Thymus (tissue), 11 donors: ENCODE measurements at regions not wholly inside any gene's neighbourhood (a gene's known extent, or its start where the extent isn't known, plus 50 kb on each side); places are given as distances from the start of the nearest gene placed in this dataset.

Experiments used
- DNase-seq, 9 donors: peaks; one replicate each; pipeline ENCODE4 v3.0.0-alpha.2; 2013; ENCODE audit warnings: low spot score in 9 of 9, low read depth in 6 of 9, missing footprints in 1 of 9
- H3K27ac ChIP-seq, 2 donors: one replicate each; pipeline ENCODE4 v1.5.1; 2013; ENCODE audit warnings: control low read depth in 1 of 2, low read depth in 1 of 2, low read length in 1 of 2, mild to moderate bottlenecking in 1 of 2, moderate library complexity in 1 of 2
- H3K27me3 ChIP-seq, 2 donors: one replicate each; pipeline ENCODE4 v1.5.1; 2013; ENCODE audit warnings: low read length in 1 of 2; ENCODE audit not compliant: control insufficient read depth in 2 of 2, insufficient read depth in 1 of 2
- H3K36me3 ChIP-seq, 2 donors: one replicate each; pipeline ENCODE4 v1.5.1; 2013; ENCODE audit warnings: low read length in 1 of 2, mild to moderate bottlenecking in 1 of 2, moderate library complexity in 1 of 2; ENCODE audit not compliant: control insufficient read depth in 2 of 2, insufficient read depth in 2 of 2
- H3K4me1 ChIP-seq, 2 donors: one replicate each; pipeline ENCODE4 v1.5.1; 2013; ENCODE audit warnings: low read length in 2 of 2; ENCODE audit not compliant: control insufficient read depth in 2 of 2, insufficient read depth in 2 of 2
- H3K4me3 ChIP-seq, 2 donors: one replicate each; pipeline ENCODE4 v1.5.1; 2013; ENCODE audit warnings: low read length in 2 of 2, control low read depth in 1 of 2, mild to moderate bottlenecking in 1 of 2
- H3K9me3 ChIP-seq, 2 donors: one replicate each; pipeline ENCODE4 v1.5.1; 2013; ENCODE audit warnings: low read length in 1 of 2, mild to moderate bottlenecking in 1 of 2; ENCODE audit not compliant: control insufficient read depth in 2 of 2, insufficient read depth in 1 of 2
- WGBS: extraction: QIAGEN DNeasy Blood & Tissue Kit; methylation state at CpG from one replicate; pipeline ENCODE4 v1.1.7; 2013; 5-methylcytosine and 5-hydroxymethylcytosine counted together
- donor health status: healthy.

GRCh38 chr10:33126742-33127141, 168.7 kb upstream of the ITGB1 start:
- Histone ChIP-seq H3K4me3 (no peak overlapping the region), H3K36me3 (no peaks in the 10 kb centered on the region), H3K27me3 (no peaks in the 10 kb centered on the region), H3K27ac (peak overlapping the region; percentile 65 to 77), H3K4me1 (peaks cover 0 to 17% of the 10 kb centered on the region in 2 donors), H3K9me3 (no peaks in the 10 kb centered on the region)
- no peak for DNase-seq
- WGBS = 87% methylated on average over 6 of the region's 6 CpGs

GRCh38 chr10:33125522-33126517, 167.8 kb upstream of the ITGB1 start:
- H3K27me3 ChIP-seq = no peaks in the 10 kb centered on the region
- no peak overlapping the region for H3K4me3 ChIP-seq
- H3K36me3 ChIP-seq = no peaks in the 10 kb centered on the region
- peak in 3 of 9 donors; percentile 38 to 72 (median 49) for DNase-seq
- H3K27ac ChIP-seq = peak overlapping the region; percentile 65 to 82
- 64% methylated on average over 15 of the region's 15 CpGs for WGBS
- no peaks in the 10 kb centered on the region for H3K9me3 ChIP-seq
- peaks cover 0 to 17% of the 10 kb centered on the region in 2 donors for H3K4me1 ChIP-seq

GRCh38 chr10:33125111-33125510, 167.1 kb upstream of the ITGB1 start:
- no peak overlapping the region for H3K4me3 ChIP-seq
- H3K27ac ChIP-seq = no peak overlapping the region
- peaks cover 1 to 19% of the 10 kb centered on the region in 2 donors for H3K4me1 ChIP-seq
- no peaks in the 10 kb centered on the region for H3K36me3 ChIP-seq
- no peaks in the 10 kb centered on the region for H3K9me3 ChIP-seq
- no peak for DNase-seq
- 97% methylated on average over 5 of the region's 5 CpGs for WGBS
- no peaks in the 10 kb centered on the region for H3K27me3 ChIP-seq

GRCh38 chr10:33123680-33124079, 165.7 kb upstream of the ITGB1 start:
- DNase-seq = no peak
- Histone ChIP-seq H3K27me3 (no peaks in the 10 kb centered on the region), H3K9me3 (no peaks in the 10 kb centered on the region), H3K4me3 (no peak overlapping the region), H3K36me3 (no peaks in the 10 kb centered on the region), H3K4me1 (peaks cover 5 to 23% of the 10 kb centered on the region in 2 donors), H3K27ac (no peak overlapping the region)
- WGBS = 98% methylated on average over 2 of the region's 2 CpGs

- Histone ChIP-seq H3K4me1 (peaks cover 5 to 24% of the 10 kb centered on the region in 2 donors), H3K4me3 (no peak overlapping the region), H3K27me3 (no peaks in the 10 kb centered on the region), H3K27ac (no peak overlapping the region), H3K36me3 (no peaks in the 10 kb centered on the region), H3K9me3 (no peaks in the 10 kb centered on the region)
- no peak for DNase-seq
- WGBS = 96% methylated on average over 12 of the region's 12 CpGs
Observed at GRCh38 chr10:33122014-33122809, 164.2 kb upstream of the ITGB1 start.

GRCh38 chr10:33120700-33121099, 162.7 kb upstream of the ITGB1 start:
- no peaks in the 10 kb centered on the region for H3K9me3 ChIP-seq
- H3K36me3 ChIP-seq = no peaks in the 10 kb centered on the region
- no peak for DNase-seq
- peaks cover 5 to 17% of the 10 kb centered on the region in 2 donors for H3K4me1 ChIP-seq
- no peaks in the 10 kb centered on the region for H3K27me3 ChIP-seq
- H3K4me3 ChIP-seq = no peak overlapping the region
- H3K27ac ChIP-seq = no peak overlapping the region
- WGBS = 63% methylated on average over 2 of the region's 2 CpGs

GRCh38 chr10:33120275-33120674, 162.2 kb upstream of the ITGB1 start:
- 86% methylated on average over 3 of the region's 3 CpGs for WGBS
- no peak for DNase-seq
- peaks cover 5 to 17% of the 10 kb centered on the region in 2 donors for H3K4me1 ChIP-seq

GRCh38 chr10:33117816-33118215, 159.8 kb upstream of the ITGB1 start:
- no peak overlapping the region for H3K4me3 ChIP-seq
- DNase-seq = no peak

More at GRCh38 chr10:33120275-33120674, 162.2 kb upstream of the ITGB1 start:
- Histone ChIP-seq H3K9me3 (no peaks in the 10 kb centered on the region), H3K27me3 (no peaks in the 10 kb centered on the region), H3K27ac (no peak overlapping the region), H3K36me3 (no peaks in the 10 kb centered on the region), H3K4me3 (no peak overlapping the region)

GRCh38 chr10:33117230-33117629, 159.2 kb upstream of the ITGB1 start:
- DNase-seq = no peak
- Histone ChIP-seq H3K36me3 (no peaks in the 10 kb centered on the region), H3K27me3 (no peaks in the 10 kb centered on the region), H3K9me3 (no peaks in the 10 kb centered on the region), H3K4me3 (no peak overlapping the region), H3K4me1 (peaks cover 5 to 21% of the 10 kb centered on the region in 2 donors), H3K27ac (no peak overlapping the region)
- WGBS = 97% methylated on average over 6 of the region's 6 CpGs

More at GRCh38 chr10:33117816-33118215, 159.8 kb upstream of the ITGB1 start:
- no peak overlapping the region for H3K27ac ChIP-seq
- WGBS = 96% methylated on average over 6 of the region's 6 CpGs
- H3K9me3 ChIP-seq = no peaks in the 10 kb centered on the region
- H3K4me1 ChIP-seq = peaks cover 5 to 21% of the 10 kb centered on the region in 2 donors
- no peaks in the 10 kb centered on the region for H3K27me3 ChIP-seq
- H3K36me3 ChIP-seq = no peaks in the 10 kb centered on the region
